ENCODE measurements at regions not wholly inside any gene's neighbourhood (a gene's known extent, or its start where the extent isn't known, plus 50 kb on each side); places are given as distances from the start of the nearest gene placed in this dataset.

GRCh38 chr6:14671261-14671681 lies 553.7 kb downstream of the CD83 start:
- no peaks in the 10 kb centered on the region for H3K27me3 Mint-ChIP-seq
- H3K4me3 Mint-ChIP-seq, result no peak overlapping the region
- ATAC-seq (no peak), DNase-seq (no peak)
- TF ChIP-seq CTCF (IDR thresholded peaks at IDR 0.05), result no peak
- ChIA-PET CTCF (interaction anchor here (1.3 kb wide), 1 partner anchor 40 kb away, joined by 3 read pairs; no protein-coding TSS in a partner anchor), POLR2A (no interaction called here)
- intact Hi-C loops (cut with micrococcal nuclease), result no loop called here
- no peaks in the 10 kb centered on the region for H3K9me3 Mint-ChIP-seq
- H3K36me3 Mint-ChIP-seq (ENCODE audit: low read depth), result no peaks in the 10 kb centered on the region
- H3K4me1 Mint-ChIP-seq (ENCODE audit: low read depth), result peaks cover 16% of the 10 kb centered on the region
- no peak overlapping the region for H3K27ac Mint-ChIP-seq

GRCh38 chr6:14671937-14672336 lies 554.4 kb downstream of the CD83 start:
- Mint-ChIP-seq H3K36me3 (ENCODE audit: low read depth) (no peaks in the 10 kb centered on the region), H3K27ac (no peak overlapping the region), H3K27me3 (no peaks in the 10 kb centered on the region), H3K4me1 (ENCODE audit: low read depth) (peaks cover 16% of the 10 kb centered on the region), H3K9me3 (no peaks in the 10 kb centered on the region), H3K4me3 (no peak overlapping the region)
- intact Hi-C loops (cut with micrococcal nuclease), result no loop called here
- DNase-seq (no peak), ATAC-seq (no peak)
- no peak for TF ChIP-seq CTCF (IDR thresholded peaks at IDR 0.05)
- ChIA-PET CTCF (interaction anchor here (1.3 kb wide), 1 partner anchor 39 kb away, joined by 3 read pairs; no protein-coding TSS in a partner anchor), POLR2A (no interaction called here)

- DNase-seq, result no peak
- no peak for TF ChIP-seq CTCF (IDR thresholded peaks at IDR 0.05)
- Mint-ChIP-seq H3K27me3 (no peaks in the 10 kb centered on the region), H3K4me1 (ENCODE audit: low read depth) (peaks cover 16% of the 10 kb centered on the region), H3K27ac (no peak overlapping the region), H3K9me3 (no peaks in the 10 kb centered on the region), H3K4me3 (no peak overlapping the region), H3K36me3 (ENCODE audit: low read depth) (no peaks in the 10 kb centered on the region)
- ChIA-PET POLR2A (interaction anchor here (0.6 to 1.2 kb wide), 3 partner anchors 44 to 375 kb away, joined by 3 read pairs; no protein-coding TSS in a partner anchor), CTCF (no interaction called here)
- no peak for ATAC-seq
- intact Hi-C loops (cut with micrococcal nuclease), result no loop called here
Measured at GRCh38 chr6:14673201-14673600, 555.6 kb downstream of the CD83 start.

GRCh38 chr6:14674458-14674857 lies 556.9 kb downstream of the CD83 start:
- intact Hi-C loops (cut with micrococcal nuclease), result no loop called here
- no peak overlapping the region for H3K4me3 Mint-ChIP-seq
- H3K4me1 Mint-ChIP-seq (ENCODE audit: low read depth), result peaks cover 16% of the 10 kb centered on the region
- H3K9me3 Mint-ChIP-seq, result no peaks in the 10 kb centered on the region
- H3K27me3 Mint-ChIP-seq, result no peaks in the 10 kb centered on the region
- CTCF ChIA-PET, result no interaction called here
- no peak for TF ChIP-seq CTCF (IDR thresholded peaks at IDR 0.05)
- no peaks in the 10 kb centered on the region for H3K36me3 Mint-ChIP-seq (ENCODE audit: low read depth)
- DNase-seq, result no peak
- H3K27ac Mint-ChIP-seq, result peak overlapping the region; percentile 70
- POLR2A ChIA-PET, result interaction anchor here (1.1 to 1.2 kb wide), 2 partner anchors 9 to 62 kb away, joined by 3 to 4 read pairs; no protein-coding TSS in a partner anchor
- ATAC-seq, result peak; percentile 15

- peak; percentile 33 for DNase-seq
- Mint-ChIP-seq H3K36me3 (ENCODE audit: low read depth) (no peaks in the 10 kb centered on the region), H3K9me3 (no peaks in the 10 kb centered on the region), H3K4me3 (no peak overlapping the region), H3K27ac (peak overlapping the region; percentile 70), H3K4me1 (ENCODE audit: low read depth) (peaks cover 16% of the 10 kb centered on the region), H3K27me3 (no peaks in the 10 kb centered on the region)
- CTCF ChIA-PET, result interaction anchor here (1.1 kb wide), 1 partner anchor 32 kb away, joined by 3 read pairs; no protein-coding TSS in a partner anchor
- POLR2A ChIA-PET, result interaction anchor here (0.7 to 1.2 kb wide), 4 partner anchors 10 to 61 kb away, joined by 3 to 4 read pairs (median 3); no protein-coding TSS in a partner anchor
- intact Hi-C loops (cut with micrococcal nuclease), result no loop called here
- peak; percentile 94 for ATAC-seq
- TF ChIP-seq CTCF (IDR thresholded peaks at IDR 0.05), result no peak
Measured at GRCh38 chr6:14674867-14675648, 557.5 kb downstream of the CD83 start.
